EH (cell line): ENCODE measurements at regions not wholly inside any gene's neighbourhood (a gene's known extent, or its start where the extent isn't known, plus 50 kb on each side); places are given as distances from the start of the nearest gene placed in this dataset.
A peak's percentile ranks its signal among the peaks of the same experiment; 100 is the strongest.
"Not testable (repeated sequence)": the region's sequence is repeated elsewhere in the genome, so short reads cannot be mapped to it uniquely, and the experiment has no call there.

Experiments
- DNase-seq: peaks from one replicate; pipeline ENCODE4 v3.0.0-alpha.2; 2015; ENCODE audit warnings: low read depth

DNA sequence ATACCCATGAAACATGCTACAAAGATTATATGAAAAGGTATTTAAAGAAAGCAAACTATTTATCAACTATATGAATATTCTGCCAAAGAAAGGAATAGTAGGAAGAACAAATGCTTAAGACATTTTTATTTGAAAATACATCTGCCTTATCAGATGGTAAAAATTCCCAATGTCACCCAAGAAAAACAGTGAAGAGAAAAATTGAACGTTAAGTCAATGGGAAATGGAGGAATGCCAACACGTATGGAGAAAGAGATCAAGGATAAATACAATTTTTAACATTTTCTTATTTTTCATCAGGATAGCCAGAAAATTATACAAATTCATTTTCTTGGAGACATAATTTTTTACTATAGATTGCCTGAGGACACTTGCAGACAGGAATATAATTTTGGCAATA, 394.2 kb downstream of the ZEB2 start:
- DNase-seq, result no peak

GRCh38 chr2:144124882-144125281, 395.0 kb downstream of the ZEB2 start:
- no peak for DNase-seq

- DNase-seq, result no peak
These were observed 399.4 kb downstream of the ZEB2 start for GRCh38 chr2:144120487-144120886.

- DNase-seq, result no peak
These were observed 402.8 kb downstream of the ZEB2 start for GRCh38 chr2:144117086-144117485.

- DNase-seq, result peak; percentile 55
These were observed 404.1 kb downstream of the ZEB2 start for GRCh38 chr2:144115739-144116291.

DNA sequence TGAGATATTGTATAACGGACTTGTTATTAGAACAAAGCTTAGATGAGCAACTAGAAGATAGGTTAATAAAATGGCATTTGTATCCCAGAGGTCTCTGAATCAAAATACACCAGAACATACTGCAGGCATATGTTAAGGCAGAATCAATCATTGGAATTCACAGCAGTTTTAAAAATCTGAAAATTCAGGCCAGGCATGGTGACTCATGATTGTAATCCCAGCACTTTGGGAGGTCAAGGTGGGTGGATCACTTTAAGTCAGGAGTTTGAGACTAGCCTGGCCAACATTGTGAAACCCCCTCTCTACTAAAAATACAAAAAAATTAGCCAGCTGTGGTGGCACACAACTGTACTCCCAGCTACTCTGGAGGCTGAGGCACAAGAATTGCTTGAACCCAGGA, 405.2 kb downstream of the ZEB2 start:
- DNase-seq, result peak; percentile 38

GRCh38 chr2:144111437-144111836, 408.5 kb downstream of the ZEB2 start:
- DNase-seq, result peak; percentile 96

GRCh38 chr2:144106104-144106503, 413.8 kb downstream of the ZEB2 start:
- not testable (repeated sequence) for DNase-seq

- no peak for DNase-seq
These were observed 417.5 kb downstream of the ZEB2 start for GRCh38 chr2:144102386-144102785.

GRCh38 chr2:144099780-144100377, 420.0 kb downstream of the ZEB2 start:
- peak; percentile 84 for DNase-seq

GRCh38 chr2:144099340-144099739, 420.6 kb downstream of the ZEB2 start:
- DNase-seq, result no peak

GRCh38 chr2:144097440-144098225, 422.3 kb downstream of the ZEB2 start:
- no peak for DNase-seq

GRCh38 chr2:144096531-144096930, 423.4 kb downstream of the ZEB2 start:
- peak; percentile 51 for DNase-seq

DNA sequence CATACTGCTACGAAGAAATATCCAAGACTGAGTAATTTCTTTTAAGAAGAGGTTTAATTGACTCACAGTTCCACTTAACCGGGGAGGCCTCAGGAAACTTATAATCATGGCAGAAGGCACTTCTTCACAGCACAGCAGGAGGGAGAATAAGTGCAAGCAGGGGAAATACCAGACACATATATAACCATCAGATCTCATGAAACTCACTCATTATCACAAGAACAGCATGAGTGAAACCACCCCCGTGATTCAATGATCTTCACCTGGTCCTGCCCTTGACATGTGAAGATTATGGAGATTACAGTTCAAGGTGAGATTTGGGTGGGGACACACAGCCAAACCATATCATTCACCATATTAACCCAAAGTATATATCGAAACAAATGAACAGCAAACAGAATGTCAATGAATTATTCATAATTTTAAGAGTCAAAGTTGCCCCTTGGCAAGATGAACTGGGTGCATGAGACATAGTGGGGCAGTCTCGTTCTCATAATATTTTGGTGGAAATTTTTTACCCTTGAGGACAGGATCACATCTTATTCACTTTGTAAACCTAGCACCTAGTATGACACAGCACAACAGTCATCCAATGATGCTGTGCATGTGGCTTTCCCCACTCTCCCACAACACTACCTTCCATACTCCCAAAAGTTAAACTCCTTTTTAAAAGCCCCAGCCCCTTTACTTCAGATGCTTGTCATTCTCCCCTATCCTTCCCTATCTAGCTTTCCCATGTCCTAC, 425.3 kb downstream of the ZEB2 start:
- DNase-seq, result no peak

DNA sequence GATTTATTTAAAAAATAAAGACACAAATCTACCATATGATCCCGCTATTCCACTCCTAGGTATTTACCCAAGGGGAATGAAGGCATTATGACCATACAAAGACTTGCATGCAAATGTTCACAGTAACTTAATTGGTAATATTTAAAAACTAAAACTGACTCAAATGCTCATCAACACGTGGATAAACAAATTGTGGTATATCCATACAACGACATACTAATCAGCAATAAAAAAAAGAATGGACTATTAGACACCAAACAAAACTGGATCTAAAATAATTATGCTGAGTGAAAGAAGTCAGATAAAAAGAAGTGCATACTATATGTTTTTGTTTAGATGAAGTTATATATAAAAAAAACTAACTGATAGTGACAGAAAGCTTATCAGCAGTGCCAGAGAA, 428.3 kb downstream of the ZEB2 start:
- no peak for DNase-seq

DNA sequence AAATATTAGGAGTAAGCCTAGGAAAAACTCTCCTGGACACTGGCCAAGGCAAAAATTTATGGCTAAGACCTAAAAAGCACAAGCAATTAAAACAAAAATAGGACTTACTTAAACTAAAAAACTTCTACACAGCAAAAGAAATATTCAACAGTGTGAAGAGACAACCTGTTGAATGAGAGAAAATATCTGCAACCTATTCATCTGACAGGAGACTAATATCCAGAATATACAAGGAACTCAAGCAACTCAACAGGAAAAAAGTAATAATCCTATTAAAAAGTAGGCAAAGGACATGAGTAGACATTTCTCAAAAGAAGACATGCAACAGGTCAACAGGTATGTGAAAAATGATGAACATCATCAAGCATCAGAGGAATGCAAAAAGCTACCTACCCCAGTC, 431.1 kb downstream of the ZEB2 start:
- DNase-seq, result peak; percentile 19

- peak; percentile 61 for DNase-seq
These were observed 433.0 kb downstream of the ZEB2 start for GRCh38 chr2:144086965-144087364.

DNA sequence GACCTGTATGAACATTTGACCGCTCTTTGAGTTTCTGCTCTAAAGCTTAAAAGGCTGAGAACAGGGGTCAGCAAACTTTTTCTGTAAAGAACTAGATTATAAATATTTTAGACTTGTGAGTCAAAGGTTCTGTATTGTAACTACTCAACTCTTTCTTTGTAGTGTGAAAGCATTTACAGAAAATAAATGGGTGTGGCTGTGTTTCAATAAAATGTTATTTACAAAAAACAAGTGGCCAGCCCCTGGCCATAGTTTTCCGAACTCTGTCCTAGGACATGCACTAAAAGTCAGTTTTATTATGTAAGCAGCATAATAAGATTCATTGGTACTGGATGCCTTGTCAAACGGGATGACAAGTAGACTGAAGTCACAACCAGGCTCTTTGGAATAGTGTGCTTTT, 434.9 kb downstream of the ZEB2 start:
- peak; percentile 13 for DNase-seq

- peak; percentile 89 for DNase-seq
These were observed 435.7 kb downstream of the ZEB2 start for GRCh38 chr2:144084114-144084661.

- peak; percentile 95 for DNase-seq
These were observed 436.7 kb downstream of the ZEB2 start for GRCh38 chr2:144083211-144083610.

GRCh38 chr2:144082777-144083176, 437.1 kb downstream of the ZEB2 start:
- no peak for DNase-seq

GRCh38 chr2:144082327-144082726, 437.6 kb downstream of the ZEB2 start:
- no peak for DNase-seq
